ENCODE measurements at regions not wholly inside any gene's neighbourhood (a gene's known extent, or its start where the extent isn't known, plus 50 kb on each side); places are given as distances from the start of the nearest gene placed in this dataset.

- TF ChIP-seq CTCF (IDR thresholded peaks at IDR 0.05) (no peak), POLR2A (IDR thresholded peaks at IDR 0.05; ENCODE audit: low read depth) (no peak), EP300 (IDR thresholded peaks at IDR 0.05) (no peak), POLR2AphosphoS5 (IDR thresholded peaks at IDR 0.05) (no peak)
- Histone ChIP-seq H3K27ac (replicated peaks in 1 of 4) (no peak overlapping the region), H3K9me3 (no peaks in the 10 kb centered on the region), H3K4me3 (no peak overlapping the region), H3K36me3 (no peaks in the 10 kb centered on the region), H3K4me1 (no peaks in the 10 kb centered on the region), H3K27me3 (no peaks in the 10 kb centered on the region)
- WGBS = 60% methylated on average over 1 of the region's 1 CpG
- intact Hi-C loops (cut with DNase I) = no loop called here
- DNase-seq (ENCODE audit: extremely low spot score) = no peak
Measured at GRCh38 chr6:14694308-14694707, 551.6 kb upstream of the JARID2 start.

- TF ChIP-seq EP300 (IDR thresholded peaks at IDR 0.05) = no peak
- TF ChIP-seq POLR2AphosphoS5 (IDR thresholded peaks at IDR 0.05) = no peak
- no peak for TF ChIP-seq CTCF (IDR thresholded peaks at IDR 0.05)
- TF ChIP-seq POLR2A (IDR thresholded peaks at IDR 0.05; ENCODE audit: low read depth) = no peak
- Histone ChIP-seq H3K27me3 (no peaks in the 10 kb centered on the region), H3K4me1 (no peaks in the 10 kb centered on the region), H3K4me3 (no peak overlapping the region), H3K9me3 (peaks cover 0 to 3% (median 0%) of the 10 kb centered on the region in 4 donors), H3K27ac (replicated peaks in 1 of 4) (no peak overlapping the region), H3K36me3 (no peaks in the 10 kb centered on the region)
- no peak for DNase-seq (ENCODE audit: extremely low spot score)
- 86% methylated on average over 6 of the region's 6 CpGs for WGBS
- intact Hi-C loops (cut with DNase I) = no loop called here
Measured at GRCh38 chr6:14695579-14695978, 550.3 kb upstream of the JARID2 start.

GRCh38 chr6:14696367-14696766 lies 549.5 kb upstream of the JARID2 start:
- H3K36me3 ChIP-seq = no peaks in the 10 kb centered on the region
- H3K4me3 ChIP-seq = no peak overlapping the region
- DNase-seq (ENCODE audit: extremely low spot score) = no peak
- peaks cover 0 to 3% (median 0%) of the 10 kb centered on the region in 4 donors for H3K9me3 ChIP-seq
- 93% methylated on average over 4 of the region's 4 CpGs for WGBS
- no peaks in the 10 kb centered on the region for H3K4me1 ChIP-seq
- H3K27ac ChIP-seq (replicated peaks in 1 of 4) = no peak overlapping the region
- intact Hi-C loops (cut with DNase I) = no loop called here
- TF ChIP-seq CTCF (IDR thresholded peaks at IDR 0.05) (no peak), POLR2A (IDR thresholded peaks at IDR 0.05; ENCODE audit: low read depth) (no peak), EP300 (IDR thresholded peaks at IDR 0.05) (no peak), POLR2AphosphoS5 (IDR thresholded peaks at IDR 0.05) (no peak)
- H3K27me3 ChIP-seq = no peaks in the 10 kb centered on the region

- Histone ChIP-seq H3K4me3 (no peak overlapping the region), H3K36me3 (no peaks in the 10 kb centered on the region), H3K4me1 (no peaks in the 10 kb centered on the region), H3K27ac (replicated peaks in 1 of 4) (no peak overlapping the region), H3K27me3 (no peaks in the 10 kb centered on the region), H3K9me3 (peaks cover 0 to 3% (median 0%) of the 10 kb centered on the region in 4 donors)
- TF ChIP-seq POLR2AphosphoS5 (IDR thresholded peaks at IDR 0.05) = no peak
- no peak for TF ChIP-seq POLR2A (IDR thresholded peaks at IDR 0.05; ENCODE audit: low read depth)
- TF ChIP-seq EP300 (IDR thresholded peaks at IDR 0.05) = no peak
- no peak for TF ChIP-seq CTCF (IDR thresholded peaks at IDR 0.05)
- DNase-seq (ENCODE audit: extremely low spot score) = no peak
- intact Hi-C loops (cut with DNase I) = no loop called here
- WGBS = 87% methylated on average over 2 of the region's 2 CpGs
Measured at GRCh38 chr6:14697427-14697826, 548.4 kb upstream of the JARID2 start.
